Endothelial cell of umbilical vein (primary cell): ENCODE measurements at regions not wholly inside any gene's neighbourhood (a gene's known extent, or its start where the extent isn't known, plus 50 kb on each side); places are given as distances from the start of the nearest gene placed in this dataset.

Source experiments
- BruUV-seq: library from RNA; stranded (reverse); fragments of 400-500 nt; replicated peaks from 2 replicates; lab custom pipeline; 2021; lab: Mats Ljungman, UMichigan
- CTCF ChIA-PET: fragments of 300-600, 350-600 bp; sonication (Branson Sonifier 250); formaldehyde crosslinking; loops from one replicate; lab custom pipeline; 2021; ENCODE audit warnings: antibody characterized with exemption, inconsistent platforms; lab: Charles Lee
- POLR2A ChIA-PET: fragments of 300-600, 350-600 bp; sonication (Branson Sonifier 250); formaldehyde crosslinking; loops from one replicate; lab custom pipeline; 2021; ENCODE audit warnings: antibody characterized with exemption, inconsistent platforms; lab: Charles Lee
- DNase-seq: peaks from one replicate; pipeline ENCODE4 v3.0.0-alpha.2; 2011; ENCODE audit warnings: low read depth, low spot score
- FAIRE-seq: peaks from 2 replicates; lab custom pipeline; 2011; peaks lifted over from hg19 to GRCh38; lab: Jason Lieb, UNC
- H2AFZ ChIP-seq: 2 replicates; pipeline ENCODE4 v1.6.0; 2012; ENCODE audit warnings: low read depth, low read length, control low read depth, inconsistent platforms
- H3K27ac ChIP-seq: 2 replicates; pipeline ENCODE4 v1.5.1; 2011; ENCODE audit warnings: low read depth, mild to moderate bottlenecking, control low read depth, low read length, moderate library complexity; ENCODE audit not compliant: insufficient read depth
- H3K27me3 ChIP-seq, 2 experiments: 2 replicates each; pipeline versions ENCODE4 v1.6.0 to v1.6.1; 2011; ENCODE audit warnings: low read length in 2 of 2, mixed read lengths in 1 of 2; ENCODE audit not compliant: control insufficient read depth in 2 of 2, insufficient read depth in 2 of 2
- H3K36me3 ChIP-seq, 2 experiments: 2 replicates in 1 of 2; 3 replicates in 1 of 2; pipeline ENCODE4 v1.5.1; 2011; ENCODE audit warnings: low read length in 2 of 2, mild to moderate bottlenecking in 1 of 2, moderate library complexity in 1 of 2; ENCODE audit not compliant: control insufficient read depth in 2 of 2, insufficient read depth in 2 of 2; ENCODE audit errors: extremely low read depth in 1 of 2
- H3K4me1 ChIP-seq: 3 replicates; pipeline ENCODE4 v1.5.1; 2011; ENCODE audit warnings: mild to moderate bottlenecking, low read length; ENCODE audit not compliant: control insufficient read depth, insufficient read depth; ENCODE audit errors: extremely low read depth
- H3K4me2 ChIP-seq: 2 replicates; pipeline ENCODE4 v1.6.1; 2011; ENCODE audit warnings: low read length, control low read depth, mixed read lengths; ENCODE audit not compliant: insufficient read depth
- H3K4me3 ChIP-seq, 3 experiments: fragments of 200-600 bp in 1 of 3; sonication (generic), shearing (Covaris generic) in 1 of 3; replicated peaks in 1 of 3; 2 replicates each; pipeline ENCODE4 v1.5.1; 2011 to 2016; ENCODE audit warnings: control low read depth in 3 of 3, low read length in 3 of 3, mild to moderate bottlenecking in 2 of 3, inconsistent platforms in 1 of 3, low read depth in 1 of 3, moderate library complexity in 1 of 3; ENCODE audit not compliant: insufficient read depth in 1 of 3
- H3K79me2 ChIP-seq: 2 replicates; pipeline ENCODE4 v1.6.0; 2012; ENCODE audit warnings: low read length, inconsistent platforms; ENCODE audit not compliant: control insufficient read depth, insufficient read depth
- H3K9ac ChIP-seq: replicated peaks from 2 replicates; pipeline ENCODE3; 2011; ENCODE audit warnings: low read length, control low read depth; ENCODE audit not compliant: insufficient read depth; ENCODE audit errors: extremely low read depth
- H3K9me1 ChIP-seq: replicated peaks from 3 replicates; pipeline ENCODE4 v1.6.0; 2011; ENCODE audit warnings: mild to moderate bottlenecking, low read length; ENCODE audit not compliant: control insufficient read depth, insufficient read depth; ENCODE audit errors: extremely low read depth
- H3K9me3 ChIP-seq: replicated peaks from 2 replicates; pipeline ENCODE4 v1.5.1; 2012; ENCODE audit warnings: low read length, inconsistent platforms; ENCODE audit not compliant: control insufficient read depth, insufficient read depth
- H4K20me1 ChIP-seq: replicated peaks from 2 replicates; pipeline ENCODE3; 2011; ENCODE audit warnings: mild to moderate bottlenecking, low read length; ENCODE audit not compliant: control insufficient read depth, insufficient read depth; ENCODE audit errors: extremely low read depth
- EZH2 ChIP-seq: IDR thresholded peaks from 2 replicates; pipeline ENCODE4 v1.6.1; 2012; ENCODE audit warnings: borderline replicate concordance, low read depth, mild to moderate bottlenecking, moderate library complexity, low read length, inconsistent platforms; ENCODE audit not compliant: severe bottlenecking
- FOS ChIP-seq: IDR thresholded peaks from 2 replicates; pipeline ENCODE4 v1.6.1; 2011; ENCODE audit warnings: mild to moderate bottlenecking, low read length, moderate library complexity, borderline replicate concordance; ENCODE audit not compliant: insufficient read depth
- GATA2 ChIP-seq: IDR thresholded peaks from 2 replicates; pipeline ENCODE4 v1.7.0; 2011; ENCODE audit warnings: low read depth, mild to moderate bottlenecking, moderate library complexity, mixed read lengths, low read length; ENCODE audit not compliant: insufficient read length, insufficient read depth
- JUN ChIP-seq: IDR thresholded peaks from 2 replicates; pipeline ENCODE4 v1.6.1; 2011; ENCODE audit warnings: borderline replicate concordance, low read depth; ENCODE audit not compliant: insufficient read length, insufficient read depth
- MYC ChIP-seq: IDR thresholded peaks from one replicate; pipeline ENCODE4 v1.6.1; 2011; ENCODE audit warnings: mild to moderate bottlenecking, low read depth, low read length
- POLR2A ChIP-seq: IDR thresholded peaks from 2 replicates; pipeline ENCODE4 v1.6.1; 2012; ENCODE audit warnings: low read depth, mild to moderate bottlenecking, control low read depth, low read length
- POLR2AphosphoS5 ChIP-seq: IDR thresholded peaks from 2 replicates; pipeline ENCODE4 v1.6.1; 2012; ENCODE audit warnings: low read depth, mild to moderate bottlenecking, control low read depth, low read length, moderate library complexity; ENCODE audit not compliant: insufficient read depth
- dilution Hi-C: fragments of 300-500 bp; cut with MboI; formaldehyde crosslinking; loops from one replicate; pipeline ENCODE4 v1.15.0; 2019; ENCODE audit warnings: low sequenced_read_pairs; ENCODE audit not compliant: extremely low pct_ligation_motif_present
- intact Hi-C: fragments of 100-400 bp; cut with micrococcal nuclease; formaldehyde crosslinking; loops from one replicate; pipeline ENCODE4 v1.10.0; 2022
- TF ChIP-seq, protein P1 (sequence below): IDR thresholded peaks from 2 replicates; pipeline ENCODE4 v1.6.1; 2011; ENCODE audit not compliant: insufficient read depth, insufficient read length
- TF ChIP-seq, protein P2 (sequence below), 2 donors: IDR thresholded peaks; 1 replicate in 1 of 2; 2 replicates in 1 of 2; pipeline ENCODE4 v1.5.1; 2011; ENCODE audit warnings: low read length in 2 of 2, mild to moderate bottlenecking in 2 of 2, moderate library complexity in 2 of 2, control low read depth in 1 of 2, inconsistent platforms in 1 of 2, low read depth in 1 of 2; ENCODE audit not compliant: insufficient read depth in 1 of 2; ENCODE audit errors: extremely low read depth in 1 of 2

GRCh38 chr18:1048032-1048431 is 143.4 kb downstream of the ADCYAP1 start:
- FAIRE-seq (no peak), DNase-seq (peak; percentile 53)
- no TSS peak for BruUV-seq
- ChIA-PET POLR2A (no interaction called here), CTCF (no interaction called here)
- Histone ChIP-seq H3K27ac (no peak overlapping the region), H3K27me3 (no peaks in the 10 kb centered on the region), H4K20me1 (no peaks in the 10 kb centered on the region), H3K9me1 (no peaks in the 10 kb centered on the region), H2AFZ (peak overlapping the region; percentile 54), H3K4me2 (no peak overlapping the region), H3K79me2 (no peaks in the 10 kb centered on the region), H3K4me3 (no peak overlapping the region), H3K9me3 (no peaks in the 10 kb centered on the region), H3K4me1 (peaks cover 7% of the 10 kb centered on the region), H3K9ac (no peak overlapping the region), H3K36me3 (no peaks in the 10 kb centered on the region)
- TF ChIP-seq MYC (no peak), GATA2 (peak; percentile 50)
- dilution Hi-C loops: no loop called here
- intact Hi-C loops: no loop called here

- BruUV-seq: no TSS peak
- peaks cover 7% of the 10 kb centered on the region for H3K4me1 ChIP-seq
- H3K9me1 ChIP-seq: no peaks in the 10 kb centered on the region
- POLR2A ChIA-PET: no interaction called here
- no peaks in the 10 kb centered on the region for H3K36me3 ChIP-seq
- H3K9me3 ChIP-seq: no peaks in the 10 kb centered on the region
- no peak overlapping the region for H3K9ac ChIP-seq
- H3K4me2 ChIP-seq: no peak overlapping the region
- intact Hi-C loops (no loop called here), dilution Hi-C loops (no loop called here)
- no peaks in the 10 kb centered on the region for H3K79me2 ChIP-seq
- no peaks in the 10 kb centered on the region for H3K27me3 ChIP-seq
- FAIRE-seq (no peak), DNase-seq (no peak)
- H3K27ac ChIP-seq: no peak overlapping the region
- H2AFZ ChIP-seq: no peak overlapping the region
- TF ChIP-seq, protein P1, sequence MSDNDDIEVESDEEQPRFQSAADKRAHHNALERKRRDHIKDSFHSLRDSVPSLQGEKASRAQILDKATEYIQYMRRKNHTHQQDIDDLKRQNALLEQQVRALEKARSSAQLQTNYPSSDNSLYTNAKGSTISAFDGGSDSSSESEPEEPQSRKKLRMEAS: no peak
- no peak for TF ChIP-seq EZH2
- TF ChIP-seq, protein P2, sequence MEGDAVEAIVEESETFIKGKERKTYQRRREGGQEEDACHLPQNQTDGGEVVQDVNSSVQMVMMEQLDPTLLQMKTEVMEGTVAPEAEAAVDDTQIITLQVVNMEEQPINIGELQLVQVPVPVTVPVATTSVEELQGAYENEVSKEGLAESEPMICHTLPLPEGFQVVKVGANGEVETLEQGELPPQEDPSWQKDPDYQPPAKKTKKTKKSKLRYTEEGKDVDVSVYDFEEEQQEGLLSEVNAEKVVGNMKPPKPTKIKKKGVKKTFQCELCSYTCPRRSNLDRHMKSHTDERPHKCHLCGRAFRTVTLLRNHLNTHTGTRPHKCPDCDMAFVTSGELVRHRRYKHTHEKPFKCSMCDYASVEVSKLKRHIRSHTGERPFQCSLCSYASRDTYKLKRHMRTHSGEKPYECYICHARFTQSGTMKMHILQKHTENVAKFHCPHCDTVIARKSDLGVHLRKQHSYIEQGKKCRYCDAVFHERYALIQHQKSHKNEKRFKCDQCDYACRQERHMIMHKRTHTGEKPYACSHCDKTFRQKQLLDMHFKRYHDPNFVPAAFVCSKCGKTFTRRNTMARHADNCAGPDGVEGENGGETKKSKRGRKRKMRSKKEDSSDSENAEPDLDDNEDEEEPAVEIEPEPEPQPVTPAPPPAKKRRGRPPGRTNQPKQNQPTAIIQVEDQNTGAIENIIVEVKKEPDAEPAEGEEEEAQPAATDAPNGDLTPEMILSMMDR (IDR thresholded peaks at IDR 0.05; ENCODE audit: extremely low read depth in 1 of 2, insufficient read depth in 1 of 2, low read depth in 1 of 2, low read length in 2 of 2): no peak
- TF ChIP-seq POLR2AphosphoS5: no peak
- TF ChIP-seq GATA2: no peak
- no peak for TF ChIP-seq JUN
- TF ChIP-seq FOS: no peak
- no peak for TF ChIP-seq MYC
- TF ChIP-seq POLR2A: no peak
- no peak overlapping the region for H3K4me3 ChIP-seq
- H4K20me1 ChIP-seq: no peaks in the 10 kb centered on the region
- CTCF ChIA-PET: no interaction called here
Observed at GRCh38 chr18:1049173-1049572, 144.5 kb downstream of the ADCYAP1 start.
